ENCODE measurements at regions not wholly inside any gene's neighbourhood (a gene's known extent, or its start where the extent isn't known, plus 50 kb on each side); places are given as distances from the start of the nearest gene placed in this dataset.

GRCh38 chr4:62288808-62289541 lies 1088.8 kb downstream of the ADGRL3 start:
- no peaks in the 10 kb centered on the region for H3K36me3 ChIP-seq
- 67 to 80% (median 69%) methylated on average over 3 of the region's 3 CpGs for WGBS, 5 donors
- H3K4me3 ChIP-seq = no peak overlapping the region
- no peak overlapping the region for H3K27ac ChIP-seq
- TF ChIP-seq CTCF (IDR thresholded peaks at IDR 0.05 in 8 of 11, conservative IDR thresholded peaks at IDR 0.05 in 3 of 11) (no peak), POLR2AphosphoS5 (IDR thresholded peaks at IDR 0.05) (no peak), POLR2A (IDR thresholded peaks at IDR 0.05) (no peak)
- intact Hi-C loops (cut with DNase I; ENCODE audit: low total_unique reads) = no loop called here
- H3K4me1 ChIP-seq = no peaks in the 10 kb centered on the region
- no peaks in the 10 kb centered on the region for H3K27me3 ChIP-seq (replicated peaks in 1 of 7)
- peaks cover 0 to 32% (median 6%) of the 10 kb centered on the region in 8 donors for H3K9me3 ChIP-seq
- no peak for DNase-seq

- DNase-seq = no peak
- no peak overlapping the region for H3K27ac ChIP-seq
- no peak overlapping the region for H3K4me3 ChIP-seq
- H3K9me3 ChIP-seq = peaks cover 0 to 12% (median 2%) of the 10 kb centered on the region in 8 donors
- H3K36me3 ChIP-seq = no peaks in the 10 kb centered on the region
- 81 to 87% (median 81%) methylated on average over 2 of the region's 2 CpGs for WGBS, 5 donors
- no peaks in the 10 kb centered on the region for H3K4me1 ChIP-seq
- no peaks in the 10 kb centered on the region for H3K27me3 ChIP-seq (replicated peaks in 1 of 7)
- intact Hi-C loops (cut with DNase I; ENCODE audit: low total_unique reads) = no loop called here
- TF ChIP-seq CTCF (IDR thresholded peaks at IDR 0.05 in 8 of 11, conservative IDR thresholded peaks at IDR 0.05 in 3 of 11) (no peak), POLR2A (IDR thresholded peaks at IDR 0.05) (no peak), POLR2AphosphoS5 (IDR thresholded peaks at IDR 0.05) (no peak)
Observed at GRCh38 chr4:62285026-62285425, 1084.9 kb downstream of the ADGRL3 start.

GRCh38 chr4:62279689-62280088 lies 1079.6 kb downstream of the ADGRL3 start:
- no peaks in the 10 kb centered on the region for H3K27me3 ChIP-seq (replicated peaks in 1 of 7)
- no peak for TF ChIP-seq POLR2A (IDR thresholded peaks at IDR 0.05)
- TF ChIP-seq POLR2AphosphoS5 (IDR thresholded peaks at IDR 0.05) = no peak
- TF ChIP-seq CTCF (IDR thresholded peaks at IDR 0.05 in 8 of 11, conservative IDR thresholded peaks at IDR 0.05 in 3 of 11) = no peak
- DNase-seq = no peak

GRCh38 chr4:62275470-62275869 lies 1075.3 kb downstream of the ADGRL3 start:
- Histone ChIP-seq H3K9me3 (peaks cover 0 to 11% (median under 1%) of the 10 kb centered on the region in 8 donors), H3K27me3 (replicated peaks in 1 of 7) (no peaks in the 10 kb centered on the region), H3K27ac (no peak overlapping the region), H3K4me3 (no peak overlapping the region), H3K36me3 (no peaks in the 10 kb centered on the region), H3K4me1 (no peaks in the 10 kb centered on the region)
- no peak for DNase-seq
- no peak for TF ChIP-seq POLR2AphosphoS5 (IDR thresholded peaks at IDR 0.05)
- TF ChIP-seq POLR2A (IDR thresholded peaks at IDR 0.05) = no peak
- TF ChIP-seq CTCF (IDR thresholded peaks at IDR 0.05 in 8 of 11, conservative IDR thresholded peaks at IDR 0.05 in 3 of 11) = no peak
- intact Hi-C loops (cut with DNase I; ENCODE audit: low total_unique reads) = no loop called here

More at GRCh38 chr4:62279689-62280088, 1079.6 kb downstream of the ADGRL3 start:
- Histone ChIP-seq H3K4me1 (no peaks in the 10 kb centered on the region), H3K36me3 (no peaks in the 10 kb centered on the region), H3K9me3 (peaks cover 0 to 11% (median 6%) of the 10 kb centered on the region in 8 donors), H3K27ac (no peak overlapping the region), H3K4me3 (no peak overlapping the region)
- intact Hi-C loops (cut with DNase I; ENCODE audit: low total_unique reads) = no loop called here
